A549 (cell line): ENCODE measurements at regions not wholly inside any gene's neighbourhood (a gene's known extent, or its start where the extent isn't known, plus 50 kb on each side); places are given as distances from the start of the nearest gene placed in this dataset.

Source experiments
- EP300 ChIP-seq, 2 experiments: fragments of >200 bp; sonication (Bioruptor Twin); formaldehyde crosslinking; IDR thresholded peaks; 2 replicates in 1 of 2; 3 replicates in 1 of 2; pipeline ENCODE4 v1.6.1; 2016 to 2017
- HDAC2 ChIP-seq: fragments of 200-600 bp; sonication (generic); IDR thresholded peaks from 2 replicates; pipeline ENCODE4 v1.6.1; 2016
- POLR2A ChIP-seq: IDR thresholded peaks from 2 replicates; pipeline ENCODE4 v1.6.1; 2012; ENCODE audit warnings: mild to moderate bottlenecking, low read length
- RAD21 ChIP-seq, 2 experiments: fragments of >200 bp in 1 of 2; sonication (Bioruptor Twin) in 1 of 2; formaldehyde crosslinking in 1 of 2; IDR thresholded peaks in 1 of 2; conservative IDR thresholded peaks in 1 of 2; 2 replicates in 1 of 2; 3 replicates in 1 of 2; pipeline ENCODE4 v1.6.1; 2012 to 2018; ENCODE audit warnings: inconsistent platforms in 1 of 2
- SMC3 ChIP-seq: fragments of >200 bp; sonication (Bioruptor Twin); formaldehyde crosslinking; IDR thresholded peaks from 3 replicates; pipeline ENCODE4 v1.6.1; 2018; ENCODE audit warnings: inconsistent platforms
- ZSCAN20 ChIP-seq: fragments of 250-450 bp; sonication (Bioruptor Pico); IDR thresholded peaks from 2 replicates; pipeline ENCODE4 v1.8.0; 2022; ENCODE audit warnings: mild to moderate bottlenecking, moderate library complexity
- TF ChIP-seq, protein P1 (sequence below): fragments of >200 bp; sonication (Bioruptor Twin); formaldehyde crosslinking; IDR thresholded peaks from 3 replicates; pipeline ENCODE4 v1.5.1; 2016
- TF ChIP-seq, protein P2 (sequence below): fragments of 150-350 bp; IDR thresholded peaks from 2 replicates; pipeline ENCODE4 v1.6.1; 2014; ENCODE audit warnings: low read depth, mild to moderate bottlenecking, low read length

DNA sequence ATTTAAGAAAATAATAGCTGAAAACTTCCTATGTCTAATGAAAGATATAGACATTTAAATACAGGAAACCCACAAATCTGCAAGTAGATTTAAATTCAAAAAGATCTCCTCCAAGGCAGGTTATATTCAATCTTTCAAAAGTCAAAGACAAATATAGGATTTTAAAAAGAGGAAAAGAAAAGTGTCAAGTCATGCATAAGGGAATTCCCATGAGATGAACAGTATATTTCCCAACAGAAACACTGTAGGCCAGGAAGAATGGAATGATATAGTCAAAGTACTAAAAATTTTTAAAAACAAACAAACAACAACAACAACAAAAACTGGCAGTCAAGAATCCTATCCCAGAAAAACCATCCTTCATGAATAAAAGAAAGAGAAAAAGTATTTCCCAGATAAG, 806.5 kb upstream of the BRINP3 start:
- TF ChIP-seq, protein P1, sequence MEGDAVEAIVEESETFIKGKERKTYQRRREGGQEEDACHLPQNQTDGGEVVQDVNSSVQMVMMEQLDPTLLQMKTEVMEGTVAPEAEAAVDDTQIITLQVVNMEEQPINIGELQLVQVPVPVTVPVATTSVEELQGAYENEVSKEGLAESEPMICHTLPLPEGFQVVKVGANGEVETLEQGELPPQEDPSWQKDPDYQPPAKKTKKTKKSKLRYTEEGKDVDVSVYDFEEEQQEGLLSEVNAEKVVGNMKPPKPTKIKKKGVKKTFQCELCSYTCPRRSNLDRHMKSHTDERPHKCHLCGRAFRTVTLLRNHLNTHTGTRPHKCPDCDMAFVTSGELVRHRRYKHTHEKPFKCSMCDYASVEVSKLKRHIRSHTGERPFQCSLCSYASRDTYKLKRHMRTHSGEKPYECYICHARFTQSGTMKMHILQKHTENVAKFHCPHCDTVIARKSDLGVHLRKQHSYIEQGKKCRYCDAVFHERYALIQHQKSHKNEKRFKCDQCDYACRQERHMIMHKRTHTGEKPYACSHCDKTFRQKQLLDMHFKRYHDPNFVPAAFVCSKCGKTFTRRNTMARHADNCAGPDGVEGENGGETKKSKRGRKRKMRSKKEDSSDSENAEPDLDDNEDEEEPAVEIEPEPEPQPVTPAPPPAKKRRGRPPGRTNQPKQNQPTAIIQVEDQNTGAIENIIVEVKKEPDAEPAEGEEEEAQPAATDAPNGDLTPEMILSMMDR = no peak
- no peak for TF ChIP-seq ZSCAN20 (CRISPR knock-in tag)
- no peak for TF ChIP-seq HDAC2
- no peak for TF ChIP-seq POLR2A
- no peak for TF ChIP-seq EP300 (IDR thresholded peaks at IDR 0.05)
- TF ChIP-seq, protein P2, sequence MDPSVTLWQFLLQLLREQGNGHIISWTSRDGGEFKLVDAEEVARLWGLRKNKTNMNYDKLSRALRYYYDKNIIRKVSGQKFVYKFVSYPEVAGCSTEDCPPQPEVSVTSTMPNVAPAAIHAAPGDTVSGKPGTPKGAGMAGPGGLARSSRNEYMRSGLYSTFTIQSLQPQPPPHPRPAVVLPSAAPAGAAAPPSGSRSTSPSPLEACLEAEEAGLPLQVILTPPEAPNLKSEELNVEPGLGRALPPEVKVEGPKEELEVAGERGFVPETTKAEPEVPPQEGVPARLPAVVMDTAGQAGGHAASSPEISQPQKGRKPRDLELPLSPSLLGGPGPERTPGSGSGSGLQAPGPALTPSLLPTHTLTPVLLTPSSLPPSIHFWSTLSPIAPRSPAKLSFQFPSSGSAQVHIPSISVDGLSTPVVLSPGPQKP = no peak
- TF ChIP-seq RAD21 (conservative IDR thresholded peaks at IDR 0.05 in 1 of 2, IDR thresholded peaks at IDR 0.05 in 1 of 2) = no peak
- no peak for TF ChIP-seq SMC3
